OCI-LY3 (cell line): ENCODE measurements at regions not wholly inside any gene's neighbourhood (a gene's known extent, or its start where the extent isn't known, plus 50 kb on each side); places are given as distances from the start of the nearest gene placed in this dataset.
A peak's percentile ranks its signal among the peaks of the same experiment; 100 is the strongest.

Experiments
- H2AFZ ChIP-seq: fragments of 200-600, 300-600 bp; shearing (Covaris generic); 2 replicates; pipeline ENCODE4 v1.6.0; 2014; ENCODE audit warnings: antibody characterized with exemption, low read depth, low read length
- H3K27ac ChIP-seq: fragments of 200-600, 300-600 bp; sonication (generic); 2 replicates; pipeline ENCODE4 v1.5.1; 2014; ENCODE audit warnings: mild to moderate bottlenecking, low read length, moderate library complexity, mixed read lengths
- H3K27me3 ChIP-seq: fragments of 200-600, 300-600 bp; sonication (generic); 2 replicates; pipeline ENCODE4 v1.6.1; 2014; ENCODE audit warnings: low read depth, low read length, mixed read lengths
- H3K36me3 ChIP-seq: fragments of 200-600, 300-600 bp; sonication (generic); replicated peaks from 2 replicates; pipeline ENCODE3; 2014; ENCODE audit warnings: low read depth, low read length, mixed read lengths
- H3K4me1 ChIP-seq: fragments of 300-600, 200-600 bp; sonication (generic); 2 replicates; pipeline ENCODE4 v1.6.1; 2014; ENCODE audit warnings: low read length, mixed read lengths
- H3K4me2 ChIP-seq: fragments of 200-600, 300-600 bp; sonication (generic); 2 replicates; pipeline ENCODE4 v1.6.1; 2014; ENCODE audit warnings: low read length, mixed read lengths
- H3K4me3 ChIP-seq: fragments of 300-600, 200-600 bp; sonication (generic); 2 replicates; pipeline ENCODE4 v1.5.1; 2014; ENCODE audit warnings: antibody characterized with exemption, mild to moderate bottlenecking, low read length, moderate library complexity
- H3K79me2 ChIP-seq: fragments of 300-600, 200-600 bp; shearing (Covaris generic); 2 replicates; pipeline ENCODE4 v1.6.1; 2014; ENCODE audit warnings: mild to moderate bottlenecking, low read length, mixed read lengths
- H3K9ac ChIP-seq: fragments of 300-600, 200-600 bp; shearing (Covaris generic); 2 replicates; pipeline ENCODE4 v1.6.0; 2014; ENCODE audit warnings: mild to moderate bottlenecking, low read length, moderate library complexity
- H3K9me3 ChIP-seq: fragments of 200-600, 300-600 bp; shearing (Covaris generic); 2 replicates; pipeline ENCODE4 v1.6.1; 2014; ENCODE audit warnings: low read length, mixed read lengths; ENCODE audit not compliant: insufficient read depth
- H4K20me1 ChIP-seq: fragments of 200-600, 300-600 bp; sonication (generic); 2 replicates; pipeline ENCODE4 v1.6.1; 2016; ENCODE audit warnings: low read length, mixed read lengths; ENCODE audit not compliant: insufficient read depth
- EZH2phosphoT487 ChIP-seq: fragments of 200-600 bp; shearing (Covaris generic); IDR thresholded peaks from 2 replicates; pipeline ENCODE4 v1.6.1; 2018; ENCODE audit warnings: antibody characterized with exemption, mixed run types, low read depth
- TF ChIP-seq, protein P1 (sequence below): fragments of 200-600, 300-600 bp; sonication (generic); IDR thresholded peaks from 2 replicates; pipeline ENCODE4 v1.5.1; 2014; ENCODE audit warnings: antibody characterized with exemption, low read length, low read depth

DNA sequence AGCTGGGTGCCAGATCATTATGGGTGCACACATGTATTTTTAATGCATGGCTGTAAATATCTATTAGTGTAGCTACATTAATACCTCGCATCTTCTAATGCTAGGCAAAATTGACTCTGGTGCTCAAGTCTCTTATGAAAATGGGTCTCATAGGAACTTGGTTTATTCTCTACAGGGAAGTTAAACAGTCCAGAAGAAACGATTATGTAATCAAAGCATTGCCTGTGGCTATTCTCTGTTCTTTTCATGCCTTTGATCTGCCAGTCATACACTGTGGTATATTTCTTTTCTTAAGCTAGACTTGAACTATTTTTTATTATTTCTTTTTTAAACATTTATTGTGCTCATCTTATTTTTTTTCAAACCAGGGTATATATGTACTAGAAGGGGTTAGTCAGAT, 1015.0 kb downstream of the SLITRK1 start:
- H3K4me3 ChIP-seq = no peak overlapping the region
- no peaks in the 10 kb centered on the region for H3K27me3 ChIP-seq
- H3K36me3 ChIP-seq = no peaks in the 10 kb centered on the region
- no peak overlapping the region for H3K9ac ChIP-seq
- no peaks in the 10 kb centered on the region for H3K79me2 ChIP-seq
- H4K20me1 ChIP-seq = no peaks in the 10 kb centered on the region
- H3K4me1 ChIP-seq = no peaks in the 10 kb centered on the region
- no peak overlapping the region for H3K4me2 ChIP-seq
- no peaks in the 10 kb centered on the region for H3K9me3 ChIP-seq
- TF ChIP-seq, protein P1, sequence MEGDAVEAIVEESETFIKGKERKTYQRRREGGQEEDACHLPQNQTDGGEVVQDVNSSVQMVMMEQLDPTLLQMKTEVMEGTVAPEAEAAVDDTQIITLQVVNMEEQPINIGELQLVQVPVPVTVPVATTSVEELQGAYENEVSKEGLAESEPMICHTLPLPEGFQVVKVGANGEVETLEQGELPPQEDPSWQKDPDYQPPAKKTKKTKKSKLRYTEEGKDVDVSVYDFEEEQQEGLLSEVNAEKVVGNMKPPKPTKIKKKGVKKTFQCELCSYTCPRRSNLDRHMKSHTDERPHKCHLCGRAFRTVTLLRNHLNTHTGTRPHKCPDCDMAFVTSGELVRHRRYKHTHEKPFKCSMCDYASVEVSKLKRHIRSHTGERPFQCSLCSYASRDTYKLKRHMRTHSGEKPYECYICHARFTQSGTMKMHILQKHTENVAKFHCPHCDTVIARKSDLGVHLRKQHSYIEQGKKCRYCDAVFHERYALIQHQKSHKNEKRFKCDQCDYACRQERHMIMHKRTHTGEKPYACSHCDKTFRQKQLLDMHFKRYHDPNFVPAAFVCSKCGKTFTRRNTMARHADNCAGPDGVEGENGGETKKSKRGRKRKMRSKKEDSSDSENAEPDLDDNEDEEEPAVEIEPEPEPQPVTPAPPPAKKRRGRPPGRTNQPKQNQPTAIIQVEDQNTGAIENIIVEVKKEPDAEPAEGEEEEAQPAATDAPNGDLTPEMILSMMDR = no peak
- no peak for TF ChIP-seq EZH2phosphoT487
- H2AFZ ChIP-seq = no peak overlapping the region
- H3K27ac ChIP-seq = no peak overlapping the region

DNA sequence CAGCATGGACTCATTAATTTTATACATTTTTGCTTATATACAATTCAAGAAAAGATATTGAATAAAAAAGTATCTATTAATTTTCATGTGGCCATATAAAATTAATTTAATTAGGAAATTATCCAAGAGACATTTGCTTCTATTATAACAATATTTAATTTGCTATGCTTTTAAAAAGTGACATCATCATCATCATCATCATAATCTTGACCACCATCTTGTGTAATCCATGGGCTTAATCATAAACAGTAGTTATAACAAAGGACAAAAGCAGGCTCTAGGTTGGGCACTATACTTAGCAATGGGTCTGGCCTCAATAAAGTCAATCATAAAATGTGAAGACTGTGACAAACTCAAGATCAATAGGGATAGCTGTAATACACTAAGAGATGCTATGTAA, 1031.6 kb downstream of the SLITRK1 start:
- H3K79me2 ChIP-seq = no peaks in the 10 kb centered on the region

DNA sequence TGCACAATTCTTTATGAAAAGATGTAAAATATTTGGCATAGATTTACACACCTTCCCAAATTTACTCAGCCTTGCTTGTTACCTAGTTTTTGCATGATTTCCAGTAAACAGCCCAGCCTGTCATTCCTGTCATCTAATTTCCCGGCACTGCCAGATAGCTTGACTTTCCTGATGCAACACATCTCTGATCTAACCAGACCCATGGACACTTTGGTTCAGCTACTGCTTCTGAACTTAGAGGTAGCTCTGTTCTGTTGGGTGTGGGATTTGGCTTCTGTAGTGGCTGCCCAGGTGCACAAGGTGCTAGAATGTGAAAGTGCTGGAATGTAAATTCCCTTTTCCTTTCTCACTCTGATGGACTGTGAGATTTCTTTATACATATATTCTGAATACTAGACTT, 1033.5 kb downstream of the SLITRK1 start:
- H2AFZ ChIP-seq = no peak overlapping the region
- TF ChIP-seq, protein P1 = no peak
- TF ChIP-seq EZH2phosphoT487 = no peak
- no peak overlapping the region for H3K4me3 ChIP-seq
- no peak overlapping the region for H3K9ac ChIP-seq
- no peaks in the 10 kb centered on the region for H3K36me3 ChIP-seq
- H4K20me1 ChIP-seq = no peaks in the 10 kb centered on the region
- no peaks in the 10 kb centered on the region for H3K9me3 ChIP-seq
- H3K27ac ChIP-seq = no peak overlapping the region
- no peaks in the 10 kb centered on the region for H3K27me3 ChIP-seq
- H3K4me2 ChIP-seq = no peak overlapping the region
- no peaks in the 10 kb centered on the region for H3K4me1 ChIP-seq
- H3K79me2 ChIP-seq = no peaks in the 10 kb centered on the region

More for the DNA sequence above, 1031.6 kb downstream of the SLITRK1 start:
- Histone ChIP-seq H3K9ac (no peak overlapping the region), H3K9me3 (no peaks in the 10 kb centered on the region), H2AFZ (no peak overlapping the region), H3K27ac (no peak overlapping the region), H3K27me3 (no peaks in the 10 kb centered on the region), H3K36me3 (no peaks in the 10 kb centered on the region), H3K4me1 (no peaks in the 10 kb centered on the region), H4K20me1 (no peaks in the 10 kb centered on the region), H3K4me2 (no peak overlapping the region), H3K4me3 (no peak overlapping the region)
- TF ChIP-seq, protein P1 = no peak
- no peak for TF ChIP-seq EZH2phosphoT487

- no peak for TF ChIP-seq EZH2phosphoT487
- TF ChIP-seq, protein P1 = peak; percentile 31
- H2AFZ ChIP-seq = no peak overlapping the region
- no peaks in the 10 kb centered on the region for H3K9me3 ChIP-seq
- no peaks in the 10 kb centered on the region for H3K27me3 ChIP-seq
- no peak overlapping the region for H3K4me3 ChIP-seq
- no peaks in the 10 kb centered on the region for H3K4me1 ChIP-seq
- no peak overlapping the region for H3K4me2 ChIP-seq
- no peak overlapping the region for H3K27ac ChIP-seq
- no peak overlapping the region for H3K9ac ChIP-seq
- H3K79me2 ChIP-seq = no peaks in the 10 kb centered on the region
- no peaks in the 10 kb centered on the region for H4K20me1 ChIP-seq
- no peaks in the 10 kb centered on the region for H3K36me3 ChIP-seq
These were observed 1034.7 kb downstream of the SLITRK1 start for GRCh38 chr13:82847595-82847994.
